ENCODE measurements at regions not wholly inside any gene's neighbourhood (a gene's known extent, or its start where the extent isn't known, plus 50 kb on each side); places are given as distances from the start of the nearest gene placed in this dataset.

- TF ChIP-seq CTCF (IDR thresholded peaks at IDR 0.05; ENCODE audit: low read length) (no peak), EZH2 (optimal IDR thresholded peaks at IDR 0.05; ENCODE audit: low read depth, low read length) (no peak)
Measured at GRCh38 chr3:102037791-102038190, 188.5 kb downstream of the NFKBIZ start.

Data from MM.1S (cell line).